Keratinocyte (primary cell): ENCODE measurements at regions not wholly inside any gene's neighbourhood (a gene's known extent, or its start where the extent isn't known, plus 50 kb on each side); places are given as distances from the start of the nearest gene placed in this dataset.
"Not testable (repeated sequence)": the region's sequence is repeated elsewhere in the genome, so short reads cannot be mapped to it uniquely, and the experiment has no call there.

Experiments used
- CTCF ChIP-seq, 3 experiments: IDR thresholded peaks in 1 of 3; conservative IDR thresholded peaks in 1 of 3; optimal IDR thresholded peaks in 1 of 3; 2 replicates in 2 of 3; 3 replicates in 1 of 3; pipeline versions ENCODE3 to v1.5.1; 2011; ENCODE audit warnings: low read length in 3 of 3, mild to moderate bottlenecking in 3 of 3, moderate library complexity in 2 of 3, control low read depth in 1 of 3, inconsistent platforms in 1 of 3; ENCODE audit not compliant: insufficient read depth in 2 of 3; ENCODE audit errors: extremely low read depth in 1 of 3
- EZH2 ChIP-seq: IDR thresholded peaks from one replicate; pipeline ENCODE4 v1.6.1; 2012; ENCODE audit warnings: inconsistent platforms, mild to moderate bottlenecking, low read length, moderate library complexity

- not testable (repeated sequence) for TF ChIP-seq EZH2; CTCF (optimal IDR thresholded peaks at IDR 0.05 in 1 of 3, IDR thresholded peaks at IDR 0.05 in 1 of 3, conservative IDR thresholded peaks at IDR 0.05 in 1 of 3; ENCODE audit: extremely low read depth in 1 of 3, insufficient read depth in 2 of 3, low read length in 3 of 3)
Measured at GRCh38 chr11:112673401-112673800, 287.8 kb upstream of the NCAM1 start.
